Endothelial cell (in vitro differentiated cells): ENCODE measurements at regions not wholly inside any gene's neighbourhood (a gene's known extent, or its start where the extent isn't known, plus 50 kb on each side); places are given as distances from the start of the nearest gene placed in this dataset.

Source experiments
- DNase-seq: peaks from one replicate; pipeline ENCODE4 v3.0.0; 2021; ENCODE audit warnings: low spot score
- H3K27ac Mint-ChIP-seq: one replicate; pipeline ENCODE4 v1.8.0; 2021; ENCODE audit warnings: mixed read lengths, inconsistent platforms; ENCODE audit not compliant: unreplicated experiment
- H3K27me3 Mint-ChIP-seq: one replicate; pipeline ENCODE4 v1.8.0; 2021; ENCODE audit warnings: mild to moderate bottlenecking, moderate library complexity, mixed read lengths, inconsistent platforms; ENCODE audit not compliant: unreplicated experiment
- H3K36me3 Mint-ChIP-seq: one replicate; pipeline ENCODE4 v1.8.0; 2021; ENCODE audit warnings: mild to moderate bottlenecking, low read depth, mixed read lengths, inconsistent platforms; ENCODE audit not compliant: unreplicated experiment
- H3K4me1 Mint-ChIP-seq: one replicate; pipeline ENCODE4 v1.8.0; 2021; ENCODE audit warnings: mild to moderate bottlenecking, mixed read lengths, inconsistent platforms; ENCODE audit not compliant: unreplicated experiment
- H3K4me3 Mint-ChIP-seq: one replicate; pipeline ENCODE4 v1.8.0; 2021; ENCODE audit warnings: mild to moderate bottlenecking, mixed read lengths, inconsistent platforms; ENCODE audit not compliant: unreplicated experiment
- H3K9me3 Mint-ChIP-seq: one replicate; pipeline ENCODE4 v1.8.0; 2021; ENCODE audit warnings: mixed read lengths, inconsistent platforms; ENCODE audit not compliant: unreplicated experiment
- CTCF ChIP-seq: fragments of 200-600 bp; sonication (generic); IDR thresholded peaks from one replicate; pipeline ENCODE4 v1.5.0; 2021; ENCODE audit warnings: antibody characterized with exemption; ENCODE audit not compliant: unreplicated experiment

DNA sequence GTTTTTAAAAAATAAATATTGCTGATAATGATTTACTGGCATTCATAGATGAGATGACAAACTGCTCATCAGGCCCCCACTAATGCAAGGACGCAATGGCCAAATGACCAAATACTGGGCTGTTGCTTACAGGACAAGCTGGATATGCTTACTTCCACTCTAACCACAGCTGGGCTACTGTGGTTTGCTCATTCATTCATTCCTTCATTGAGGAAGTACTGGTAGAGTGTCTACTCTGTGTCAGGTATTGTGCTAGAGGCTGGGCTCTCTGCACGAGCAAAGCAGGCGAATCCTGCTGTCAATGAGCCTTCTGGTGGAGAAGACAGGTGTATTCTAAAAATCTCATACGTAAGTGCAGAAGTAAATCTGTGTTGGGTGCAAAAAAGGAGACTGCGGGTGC is 113.3 kb upstream of the SLC38A2 start:
- Mint-ChIP-seq H3K9me3 (no peaks in the 10 kb centered on the region), H3K27me3 (no peaks in the 10 kb centered on the region), H3K27ac (no peak overlapping the region), H3K4me3 (no peak overlapping the region), H3K4me1 (peaks cover 7% of the 10 kb centered on the region), H3K36me3 (no peaks in the 10 kb centered on the region)
- DNase-seq: no peak
- TF ChIP-seq CTCF: no peak

- Mint-ChIP-seq H3K4me1 (peaks cover 7% of the 10 kb centered on the region), H3K27ac (no peak overlapping the region), H3K9me3 (no peaks in the 10 kb centered on the region), H3K27me3 (no peaks in the 10 kb centered on the region), H3K36me3 (no peaks in the 10 kb centered on the region), H3K4me3 (no peak overlapping the region)
- no peak for DNase-seq
- no peak for TF ChIP-seq CTCF
These were observed 112.0 kb upstream of the SLC38A2 start for GRCh38 chr12:46484396-46485061.

GRCh38 chr12:46483572-46484395 is 111.2 kb upstream of the SLC38A2 start:
- H3K9me3 Mint-ChIP-seq: no peaks in the 10 kb centered on the region
- no peak for DNase-seq
- peak overlapping the region; percentile 39 for H3K27ac Mint-ChIP-seq
- H3K4me1 Mint-ChIP-seq: peaks cover 7% of the 10 kb centered on the region
- H3K4me3 Mint-ChIP-seq: no peak overlapping the region
- H3K36me3 Mint-ChIP-seq: no peaks in the 10 kb centered on the region
- TF ChIP-seq CTCF: no peak
- H3K27me3 Mint-ChIP-seq: no peaks in the 10 kb centered on the region

DNA sequence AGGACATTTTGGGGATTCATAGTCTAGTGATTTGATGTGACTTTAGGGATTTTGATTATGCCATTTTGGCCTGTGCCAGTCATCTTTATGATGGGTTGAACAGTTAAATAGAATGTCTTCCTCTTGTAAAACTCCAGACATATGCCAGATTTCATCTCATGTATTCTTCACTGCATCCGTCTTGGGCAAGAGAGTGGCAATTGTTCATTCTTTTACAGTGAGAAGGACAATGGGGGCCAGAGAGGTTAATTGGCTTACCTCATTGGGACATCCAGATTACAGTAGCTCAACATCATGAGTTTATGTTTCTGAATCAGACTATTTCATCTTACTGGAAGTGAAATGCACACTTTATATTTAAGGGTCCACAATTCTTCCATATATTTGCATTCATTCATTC is 108.2 kb upstream of the SLC38A2 start:
- Mint-ChIP-seq H3K36me3 (no peaks in the 10 kb centered on the region), H3K4me3 (no peak overlapping the region), H3K27me3 (no peaks in the 10 kb centered on the region), H3K9me3 (no peaks in the 10 kb centered on the region), H3K27ac (no peak overlapping the region), H3K4me1 (peaks cover 7% of the 10 kb centered on the region)
- no peak for DNase-seq
- no peak for TF ChIP-seq CTCF

DNA sequence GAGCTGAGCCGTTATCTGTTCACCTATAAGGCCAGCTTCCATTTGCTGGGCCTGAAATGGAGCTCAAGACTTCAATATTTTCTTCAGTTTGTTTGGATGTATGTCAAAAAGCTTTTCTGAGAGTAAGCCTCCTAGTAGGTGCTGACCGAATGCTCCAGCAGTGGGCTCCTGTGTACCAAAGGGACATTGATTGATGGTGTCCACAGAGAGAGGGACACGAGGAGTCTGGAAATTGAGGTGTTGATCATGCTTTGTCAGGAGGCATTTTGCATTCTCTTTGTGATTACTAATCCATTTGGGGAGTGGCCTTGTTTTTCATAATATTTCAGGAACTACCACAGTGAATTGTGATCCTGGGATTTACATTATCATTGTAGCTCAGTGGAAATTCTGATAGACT is 107.7 kb upstream of the SLC38A2 start:
- H3K4me1 Mint-ChIP-seq: peaks cover 7% of the 10 kb centered on the region

More for the DNA sequence above, 107.7 kb upstream of the SLC38A2 start:
- H3K36me3 Mint-ChIP-seq: no peaks in the 10 kb centered on the region
- no peak for DNase-seq
- no peaks in the 10 kb centered on the region for H3K9me3 Mint-ChIP-seq
- no peaks in the 10 kb centered on the region for H3K27me3 Mint-ChIP-seq
- H3K27ac Mint-ChIP-seq: no peak overlapping the region
- TF ChIP-seq CTCF: no peak
- no peak overlapping the region for H3K4me3 Mint-ChIP-seq
